Suppressor macrophage (primary cell): ENCODE measurements at regions not wholly inside any gene's neighbourhood (a gene's known extent, or its start where the extent isn't known, plus 50 kb on each side); places are given as distances from the start of the nearest gene placed in this dataset.

Experiments used
- DNase-seq, 4 experiments: peaks; one replicate each; pipeline ENCODE4 v3.0.0-alpha.2; 2020 to 2022

DNA sequence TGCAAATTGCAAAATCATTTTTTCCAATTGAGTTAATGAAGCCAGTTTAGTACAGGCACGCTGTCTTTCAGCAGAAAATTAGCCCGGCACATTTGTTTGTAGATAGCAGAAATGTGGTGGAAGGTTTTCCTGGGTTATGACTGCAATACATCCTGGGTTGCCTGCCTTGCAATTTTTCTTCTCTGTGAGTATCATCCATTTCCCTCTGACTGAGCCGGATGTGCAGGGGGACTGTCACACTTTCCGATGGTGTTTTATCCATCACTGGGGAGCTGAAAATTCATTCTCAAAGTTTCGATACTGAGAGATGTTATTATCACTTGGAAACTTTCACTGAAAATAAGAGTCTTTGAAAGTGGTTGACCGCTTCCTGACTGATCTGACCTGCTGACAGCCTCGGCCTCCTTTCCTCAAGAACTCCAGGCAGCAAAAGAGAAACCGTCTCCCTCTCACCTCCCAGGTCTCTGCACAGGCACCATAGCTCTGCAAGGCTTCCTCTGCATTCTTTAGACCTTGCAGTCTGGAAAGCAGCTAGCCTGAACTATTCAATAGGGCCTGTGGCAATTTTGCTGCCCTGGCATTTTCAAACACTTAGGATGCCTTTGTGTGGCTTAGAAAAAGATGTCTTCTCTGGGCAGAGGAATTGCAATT, 320.8 kb upstream of the NRP1 start:
- peak in 1 of 4 experiments; percentile 25 for DNase-seq

- DNase-seq = peak in 2 of 4 experiments; percentile 39 to 42
Measured at GRCh38 chr10:33653584-33654367, 319.3 kb upstream of the NRP1 start.

GRCh38 chr10:33652870-33653269, 318.4 kb upstream of the NRP1 start:
- DNase-seq = no peak

DNA sequence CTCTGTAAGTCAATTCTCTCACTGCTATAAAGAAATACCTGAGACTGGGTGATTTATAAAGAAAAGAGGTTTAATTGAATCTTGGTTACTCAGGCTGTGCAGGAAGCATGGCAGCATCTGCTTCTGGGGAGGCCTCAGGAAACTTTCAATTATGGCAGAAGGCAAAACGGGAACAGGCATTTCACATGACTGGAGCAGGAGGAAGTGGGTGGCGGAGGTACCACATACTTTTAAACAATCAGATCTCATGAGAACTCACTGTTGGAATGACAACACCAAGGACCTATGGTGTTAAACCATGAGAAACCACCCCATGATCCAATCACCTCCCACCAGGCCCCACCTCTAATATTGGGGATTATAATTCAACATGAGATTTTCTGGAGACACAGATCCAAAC, 315.7 kb upstream of the NRP1 start:
- DNase-seq = peak; percentile 63 to 86 (median 80)

DNA sequence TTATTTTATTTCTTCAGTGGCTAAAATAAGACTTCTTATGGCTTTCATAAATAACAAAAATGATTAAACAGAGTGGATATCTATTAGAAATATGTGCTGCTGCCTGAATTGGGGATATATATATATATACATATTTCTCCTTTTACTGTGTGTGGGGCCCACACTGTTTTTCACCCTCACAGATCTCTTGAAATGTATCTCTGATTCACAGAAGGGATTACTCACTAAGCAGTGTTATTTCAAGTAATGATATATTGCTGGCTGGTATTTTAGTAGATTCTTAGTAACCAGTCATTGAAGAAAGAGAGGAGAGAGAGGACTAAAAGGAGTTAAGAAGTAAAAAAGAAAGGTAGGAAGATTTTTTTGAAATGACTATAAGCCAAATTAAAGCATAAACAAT, 308.6 kb upstream of the NRP1 start:
- DNase-seq = peak in 1 of 4 experiments; percentile 32

GRCh38 chr10:33638891-33639290, 304.4 kb upstream of the NRP1 start:
- DNase-seq = no peak

GRCh38 chr10:33638374-33638773, 303.9 kb upstream of the NRP1 start:
- no peak for DNase-seq

DNA sequence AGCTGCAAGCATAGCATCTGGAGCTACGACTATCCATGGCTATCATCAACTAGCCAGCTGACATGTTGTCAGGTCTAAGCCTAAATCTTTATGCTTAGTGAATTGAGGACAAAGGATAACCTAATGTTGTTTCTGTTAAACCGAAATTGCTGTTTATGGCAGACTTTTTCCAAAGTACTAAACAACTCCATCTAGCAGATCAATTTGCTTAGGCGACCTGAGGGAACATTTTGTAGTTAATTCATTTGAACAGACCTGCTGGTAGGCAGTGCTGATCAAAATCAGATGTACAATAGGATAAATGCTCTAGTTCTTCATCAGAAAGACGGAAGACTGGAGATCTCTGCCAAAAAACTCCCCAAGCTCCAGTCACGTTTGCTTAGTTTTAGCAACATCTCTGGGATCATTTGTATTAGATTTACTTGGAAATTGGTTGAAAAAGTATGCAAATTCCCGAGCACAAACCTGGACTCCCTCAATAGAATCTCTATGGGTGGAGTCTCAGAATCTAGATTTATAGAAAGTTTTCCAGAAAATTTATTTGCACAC, 301.6 kb upstream of the NRP1 start:
- DNase-seq = no peak

GRCh38 chr10:33632432-33632831, 298.0 kb upstream of the NRP1 start:
- no peak for DNase-seq

- no peak for DNase-seq
Measured at GRCh38 chr10:33631991-33632390, 297.5 kb upstream of the NRP1 start.

GRCh38 chr10:33630761-33631160, 296.3 kb upstream of the NRP1 start:
- DNase-seq = no peak

DNA sequence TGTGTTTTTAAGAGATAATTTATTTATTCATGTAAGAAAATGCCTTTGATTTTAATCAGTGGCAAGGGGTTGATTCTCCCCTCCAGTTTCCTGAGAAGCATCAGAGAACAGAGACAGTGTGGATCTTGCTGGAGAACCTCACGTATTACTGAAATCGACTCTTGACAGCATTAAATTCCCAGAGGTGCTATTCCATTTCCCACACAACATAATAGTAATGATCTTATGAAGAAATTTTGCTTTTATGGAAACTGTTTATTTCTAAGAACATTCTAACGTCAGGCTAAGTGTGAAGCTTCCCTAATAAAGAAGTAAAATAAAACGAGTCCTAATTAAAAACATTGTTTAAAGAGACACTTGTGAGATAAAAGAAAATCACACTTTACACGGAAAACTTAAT, 293.1 kb upstream of the NRP1 start:
- no peak for DNase-seq

DNA sequence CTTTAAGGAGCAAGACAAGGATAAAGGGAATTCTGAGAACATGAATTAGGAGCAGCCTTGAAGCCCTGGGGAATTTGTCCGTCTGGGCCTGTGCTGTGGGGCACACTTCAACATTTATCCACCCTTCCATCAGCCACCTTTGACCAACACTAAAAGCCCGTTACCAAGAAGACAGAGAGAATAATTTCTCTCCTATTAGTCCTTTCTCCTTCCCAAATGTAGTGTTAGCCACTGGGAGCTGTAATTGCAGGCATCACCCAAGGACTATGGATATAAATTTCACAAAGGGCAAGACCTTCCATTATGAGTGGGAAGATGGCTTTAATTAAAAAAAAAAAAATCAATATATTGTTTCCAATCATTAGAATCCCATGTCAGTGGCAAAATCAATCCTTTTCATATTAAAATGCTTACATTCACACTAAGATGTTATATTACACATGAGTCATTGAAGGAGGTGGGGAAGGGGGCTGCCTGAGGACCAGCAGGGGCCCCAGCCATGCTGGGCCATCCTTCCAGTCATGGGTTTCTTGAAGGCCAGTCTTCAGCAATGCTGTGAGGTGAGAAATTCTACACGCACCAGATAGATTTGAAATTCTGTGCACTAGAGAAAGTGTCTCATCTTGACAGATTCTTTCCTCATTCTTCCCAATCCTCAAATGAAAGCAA, 292.5 kb upstream of the NRP1 start:
- no peak for DNase-seq

DNA sequence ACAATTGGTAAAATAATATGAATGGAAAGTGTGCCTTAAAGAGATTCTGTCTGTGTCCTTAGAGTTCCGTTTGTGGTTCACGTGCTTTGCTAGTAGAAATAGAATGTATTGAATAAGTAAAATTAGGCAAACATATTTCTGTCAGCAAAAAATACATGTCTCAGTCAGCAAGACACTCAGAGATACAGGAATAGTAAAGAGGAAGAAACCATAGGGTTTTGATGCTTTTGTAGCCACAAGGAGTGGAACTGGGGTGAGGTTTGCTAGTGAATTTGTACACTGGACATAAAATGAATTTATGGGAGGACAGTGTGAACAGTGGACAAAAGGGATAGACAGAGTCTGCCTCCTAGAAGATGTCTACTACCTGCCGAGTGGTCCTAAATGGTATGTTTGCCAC, 289.2 kb upstream of the NRP1 start:
- peak; percentile 41 to 83 (median 64) for DNase-seq

GRCh38 chr10:33621101-33621500, 286.6 kb upstream of the NRP1 start:
- DNase-seq = peak; percentile 59 to 89 (median 70)

GRCh38 chr10:33618196-33618595, 283.7 kb upstream of the NRP1 start:
- peak in 2 of 4 experiments; percentile 14 to 18 for DNase-seq

- no peak for DNase-seq
Measured at GRCh38 chr10:33617381-33618080, 283.1 kb upstream of the NRP1 start.

DNA sequence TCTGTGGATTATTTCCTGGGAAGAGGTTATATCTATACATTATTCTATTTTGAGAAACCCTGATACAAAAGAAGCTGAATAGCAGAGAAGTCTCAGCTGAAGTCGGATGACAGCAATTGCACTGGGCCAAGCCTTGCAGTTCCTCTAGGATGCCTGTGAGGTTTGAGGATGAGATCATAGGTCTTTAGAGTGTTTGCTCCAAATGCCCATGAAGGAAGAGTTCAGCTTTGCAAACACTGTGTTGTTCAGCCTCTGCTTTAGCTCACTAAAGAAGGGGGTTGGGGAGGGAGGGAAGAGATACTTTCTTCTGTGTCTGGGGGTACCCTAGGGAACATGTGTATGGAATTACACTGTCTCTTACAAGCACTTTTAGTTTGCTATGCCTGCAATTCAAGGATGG, 282.5 kb upstream of the NRP1 start:
- DNase-seq = peak; percentile 46 to 61 (median 56)

DNA sequence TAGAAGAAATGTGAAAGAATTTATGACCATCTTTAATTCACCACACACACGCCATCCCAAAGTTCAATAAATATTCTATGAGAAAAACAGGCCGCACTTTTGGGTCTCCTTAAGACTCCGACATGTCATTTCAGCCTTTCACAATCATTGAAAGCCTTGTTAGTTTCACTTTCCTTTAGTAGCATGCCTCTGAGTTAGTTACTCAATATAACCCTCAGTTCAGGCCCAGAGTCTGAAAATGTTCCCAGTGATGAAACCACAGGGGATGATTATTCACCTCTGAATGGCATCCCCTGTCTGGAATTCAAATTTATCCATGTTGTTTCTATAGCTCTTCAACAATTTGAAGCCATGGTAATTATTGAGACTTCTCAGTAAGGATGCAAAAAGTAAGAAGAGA, 278.1 kb upstream of the NRP1 start:
- DNase-seq = peak; percentile 24 to 72 (median 49)

GRCh38 chr10:33612116-33612515, 277.6 kb upstream of the NRP1 start:
- DNase-seq = peak in 2 of 4 experiments; percentile 8 to 14

DNA sequence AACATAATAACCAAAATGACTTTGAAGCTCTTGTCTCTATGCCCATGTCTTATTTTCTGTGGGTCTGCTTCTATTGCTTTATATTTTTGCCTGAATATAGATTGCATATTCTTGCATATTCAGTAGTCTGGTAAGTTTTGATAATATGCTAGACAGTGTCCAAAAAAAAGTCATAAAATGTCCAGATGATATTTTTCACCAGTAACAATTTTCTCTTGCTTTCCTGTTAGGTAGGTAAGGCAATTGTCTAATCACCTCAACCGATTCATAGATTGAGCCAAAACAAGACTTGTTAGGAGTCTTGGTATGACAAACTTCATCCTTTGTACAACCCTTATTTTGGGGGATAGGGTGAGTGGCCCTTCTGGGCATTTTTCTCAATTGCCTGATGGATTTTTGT, 277.0 kb upstream of the NRP1 start:
- DNase-seq = no peak

GRCh38 chr10:33609546-33609945, 275.1 kb upstream of the NRP1 start:
- DNase-seq = no peak

- no peak for DNase-seq
Measured at GRCh38 chr10:33602278-33602677, 267.8 kb upstream of the NRP1 start.
